H1 (cell line): ENCODE measurements at regions not wholly inside any gene's neighbourhood (a gene's known extent, or its start where the extent isn't known, plus 50 kb on each side); places are given as distances from the start of the nearest gene placed in this dataset.

Experiments used
- CTCF ChIA-PET: fragments of 300-600 bp; sonication (Branson Sonifier 250); formaldehyde crosslinking; loops from one replicate; lab custom pipeline; 2021; ENCODE audit not compliant: partially characterized antibody; lab: Charles Lee
- POLR2A ChIA-PET: fragments of 300-600 bp; sonication (Branson Sonifier 250); formaldehyde crosslinking; loops from one replicate; lab custom pipeline; 2021; ENCODE audit warnings: inconsistent platforms; ENCODE audit not compliant: partially characterized antibody; lab: Charles Lee
- DNase-seq, 2 experiments: peaks; one replicate each; pipeline versions ENCODE4 v3.0.0 to v3.0.0-alpha.2; 2010 to 2022; ENCODE audit warnings: low spot score in 2 of 2, low read depth in 1 of 2, mixed read lengths in 1 of 2
- FAIRE-seq: peaks from 2 replicates; lab custom pipeline; 2011; peaks lifted over from hg19 to GRCh38; lab: Jason Lieb, UNC
- H2AFZ ChIP-seq: 2 replicates; pipeline ENCODE4 v1.8.1; 2012; ENCODE audit warnings: low read length, inconsistent platforms
- H2AK5ac ChIP-seq: 2 replicates; pipeline ENCODE4 v1.6.1; 2013; ENCODE audit warnings: low read depth, low read length
- H2BK120ac ChIP-seq: replicated peaks from 2 replicates; pipeline ENCODE3; 2013; ENCODE audit warnings: low read depth, low read length, inconsistent platforms
- H2BK12ac ChIP-seq: 2 replicates; pipeline ENCODE4 v1.6.1; 2013; ENCODE audit warnings: low read depth, low read length
- H2BK15ac ChIP-seq: 2 replicates; pipeline ENCODE4 v1.6.1; 2013; ENCODE audit warnings: low read length
- H2BK20ac ChIP-seq: 2 replicates; pipeline ENCODE4 v1.6.1; 2013; ENCODE audit warnings: low read length
- H2BK5ac ChIP-seq: 2 replicates; pipeline ENCODE4 v1.6.1; 2013; ENCODE audit warnings: low read depth, low read length
- H3K14ac ChIP-seq: 2 replicates; pipeline ENCODE4 v1.6.1; 2013; ENCODE audit warnings: inconsistent platforms; ENCODE audit not compliant: insufficient read length
- H3K18ac ChIP-seq: 2 replicates; pipeline ENCODE4 v1.6.1; 2013; ENCODE audit warnings: low read length; ENCODE audit errors: extremely low read depth
- H3K23ac ChIP-seq: 2 replicates; pipeline ENCODE4 v1.6.1; 2013; ENCODE audit warnings: inconsistent platforms; ENCODE audit not compliant: insufficient read length
- H3K23me2 ChIP-seq: 2 replicates; pipeline ENCODE4 v1.6.1; 2013; ENCODE audit warnings: low read depth, low read length
- H3K27ac ChIP-seq: 2 replicates; pipeline ENCODE4 v1.6.1; 2011; ENCODE audit warnings: low read depth, low read length, inconsistent platforms
- H3K27me3 ChIP-seq, 4 experiments: replicated peaks in 1 of 4; 1 replicate in 1 of 4; 2 replicates in 3 of 4; pipeline versions ENCODE4 v1.6.1 to v1.8.1; 2011 to 2013; ENCODE audit warnings: low read length in 3 of 4, mild to moderate bottlenecking in 3 of 4, inconsistent platforms in 2 of 4, mixed read lengths in 2 of 4, moderate library complexity in 1 of 4; ENCODE audit not compliant: control insufficient read depth in 3 of 4, insufficient read depth in 3 of 4; ENCODE audit errors: extremely low read depth in 1 of 4
- H3K36me3 ChIP-seq, 4 experiments: 2 replicates each; pipeline versions ENCODE4 v1.6.1 to v1.8.1; 2011 to 2013; ENCODE audit warnings: mild to moderate bottlenecking in 4 of 4, low read length in 3 of 4, moderate library complexity in 2 of 4, control low read depth in 1 of 4, inconsistent platforms in 1 of 4; ENCODE audit not compliant: insufficient read depth in 4 of 4, control insufficient read depth in 2 of 4
- H3K4ac ChIP-seq: replicated peaks from 2 replicates; pipeline ENCODE3; 2013; ENCODE audit warnings: low read length, low read depth, mixed read lengths, inconsistent platforms; ENCODE audit not compliant: insufficient read length
- H3K4me1 ChIP-seq, 4 experiments: replicated peaks in 1 of 4; 1 replicate in 1 of 4; 2 replicates in 3 of 4; pipeline versions ENCODE4 v1.6.1 to v1.8.1; 2011 to 2013; ENCODE audit warnings: low read length in 3 of 4, inconsistent platforms in 2 of 4, mixed read lengths in 1 of 4; ENCODE audit not compliant: insufficient read depth in 4 of 4, control insufficient read depth in 3 of 4
- H3K4me2 ChIP-seq, 2 experiments: 2 replicates each; pipeline versions ENCODE4 v1.6.1 to v1.8.1; 2011 to 2013; ENCODE audit warnings: low read depth in 2 of 2, low read length in 2 of 2, control low read depth in 1 of 2, inconsistent platforms in 1 of 2, mild to moderate bottlenecking in 1 of 2; ENCODE audit not compliant: insufficient read depth in 1 of 2
- H3K4me3 ChIP-seq, 4 experiments: fragments of 200-600, 300-600 bp in 1 of 4; sonication (generic), shearing (Covaris generic), sonication (Bioruptor Twin) in 1 of 4; 2 replicates each; pipeline versions ENCODE4 v1.5.1 to v1.8.1; 2011 to 2016; ENCODE audit warnings: low read length in 4 of 4, low read depth in 3 of 4, control low read depth in 2 of 4, inconsistent platforms in 2 of 4, mild to moderate bottlenecking in 2 of 4, mixed read lengths in 1 of 4, moderate library complexity in 1 of 4; ENCODE audit not compliant: insufficient read depth in 2 of 4; ENCODE audit errors: extremely low read depth in 1 of 4
- H3K56ac ChIP-seq: replicated peaks from 2 replicates; pipeline ENCODE3; 2013; ENCODE audit warnings: low read depth, mild to moderate bottlenecking, mixed read lengths, low read length, inconsistent platforms; ENCODE audit not compliant: insufficient read length
- H3K79me1 ChIP-seq: 2 replicates; pipeline ENCODE4 v1.6.1; 2013; ENCODE audit warnings: low read depth, low read length, control low read depth
- H3K79me2 ChIP-seq, 2 experiments: 2 replicates each; pipeline versions ENCODE4 v1.6.1 to v1.8.1; 2012 to 2013; ENCODE audit warnings: low read length in 2 of 2, mild to moderate bottlenecking in 2 of 2, inconsistent platforms in 1 of 2; ENCODE audit not compliant: insufficient read depth in 2 of 2, control insufficient read depth in 1 of 2
- H3K9ac ChIP-seq, 4 experiments: replicated peaks in 1 of 4; 1 replicate in 1 of 4; 2 replicates in 3 of 4; pipeline versions ENCODE4 v1.6.1 to v1.8.1; 2011 to 2013; ENCODE audit warnings: low read depth in 3 of 4, low read length in 3 of 4, control low read depth in 2 of 4, mild to moderate bottlenecking in 2 of 4, moderate library complexity in 2 of 4, inconsistent platforms in 1 of 4; ENCODE audit errors: extremely low read depth in 1 of 4
- H3K9me3 ChIP-seq, 2 experiments: 2 replicates each; pipeline versions ENCODE4 v1.6.1 to v1.8.1; 2012 to 2013; ENCODE audit warnings: mild to moderate bottlenecking in 2 of 2, moderate library complexity in 2 of 2, control low read depth in 1 of 2, inconsistent platforms in 1 of 2, low read depth in 1 of 2, low read length in 1 of 2, mixed read lengths in 1 of 2; ENCODE audit not compliant: insufficient read depth in 2 of 2
- H4K20me1 ChIP-seq, 2 experiments: replicated peaks in 1 of 2; 2 replicates each; pipeline versions ENCODE3 to v1.8.1; 2011 to 2013; ENCODE audit warnings: inconsistent platforms in 2 of 2, low read length in 2 of 2, mild to moderate bottlenecking in 1 of 2; ENCODE audit not compliant: insufficient read depth in 2 of 2, control insufficient read depth in 1 of 2
- H4K5ac ChIP-seq: 2 replicates; pipeline ENCODE4 v1.6.1; 2013; ENCODE audit warnings: low read length, low read depth, mixed read lengths, inconsistent platforms; ENCODE audit not compliant: insufficient read length
- H4K8ac ChIP-seq: 2 replicates; pipeline ENCODE4 v1.8.0; 2013; ENCODE audit warnings: mild to moderate bottlenecking, moderate library complexity, low read length, inconsistent platforms; ENCODE audit not compliant: insufficient read depth; ENCODE audit errors: extremely low read depth
- H4K91ac ChIP-seq: replicated peaks from 2 replicates; pipeline ENCODE3; 2013; ENCODE audit warnings: low read length, mixed read lengths, inconsistent platforms; ENCODE audit not compliant: insufficient read length
- BCL11A ChIP-seq, 2 experiments: IDR thresholded peaks; one replicate each; pipeline ENCODE4 v1.6.1; 2011; ENCODE audit warnings: low read depth in 2 of 2, low read length in 2 of 2, mild to moderate bottlenecking in 2 of 2
- CTBP2 ChIP-seq: IDR thresholded peaks from 2 replicates; pipeline ENCODE4 v1.7.0; 2011; ENCODE audit warnings: borderline replicate concordance, mild to moderate bottlenecking, moderate library complexity, mixed read lengths, low read length; ENCODE audit not compliant: insufficient read depth, insufficient read length
- CTCF ChIP-seq, 3 experiments: IDR thresholded peaks; 1 replicate in 2 of 3; 2 replicates in 1 of 3; pipeline versions ENCODE4 v1.5.1 to v1.6.1; 2011; ENCODE audit warnings: low read length in 3 of 3, mild to moderate bottlenecking in 3 of 3, inconsistent platforms in 2 of 3, low read depth in 1 of 3, moderate library complexity in 1 of 3; ENCODE audit not compliant: insufficient read depth in 1 of 3; ENCODE audit errors: control extremely low read depth in 1 of 3
- MAX ChIP-seq: IDR thresholded peaks from 2 replicates; pipeline ENCODE4 v1.6.1; 2012; ENCODE audit warnings: inconsistent platforms
- RAD21 ChIP-seq, 2 experiments: IDR thresholded peaks in 1 of 2; conservative IDR thresholded peaks in 1 of 2; 2 replicates each; pipeline ENCODE4 v1.6.1; 2011; ENCODE audit warnings: low read depth in 2 of 2, low read length in 2 of 2, improper control_type of control experiment in 1 of 2, inconsistent platforms in 1 of 2, mild to moderate bottlenecking in 1 of 2, moderate library complexity in 1 of 2
- SAP30 ChIP-seq: fragments of 300-600 bp; sonication (generic); IDR thresholded peaks from 2 replicates; pipeline ENCODE4 v1.7.1; 2012; ENCODE audit warnings: low read length, moderate library complexity, mild to moderate bottlenecking, inconsistent platforms; ENCODE audit not compliant: insufficient read depth, insufficient replicate concordance
- TBP ChIP-seq: IDR thresholded peaks from 2 replicates; pipeline ENCODE4 v1.6.1; 2011; ENCODE audit warnings: low read depth, low read length, improper control_type of control experiment
- WGBS, 2 experiments: shearing (Covaris generic) in 1 of 2; methylation state at CpG; one replicate each; pipeline versions ENCODE4 v1.1.6 to v1.1.7; 2013 to 2015; ENCODE audit warnings: low lambda C conversion rate in 2 of 2, mixed read lengths in 2 of 2, inconsistent platforms in 1 of 2, low coverage in 1 of 2, missing lambda C conversion rate in 1 of 2; ENCODE audit not compliant: insufficient replicate concordance in 2 of 2, insufficient coverage in 1 of 2, insufficient read length in 1 of 2; ENCODE audit errors: extremely low coverage in 1 of 2, missing lambda C conversion rate in 1 of 2; 5-methylcytosine and 5-hydroxymethylcytosine counted together
- TF ChIP-seq, protein P1 (sequence below): IDR thresholded peaks from 2 replicates; pipeline ENCODE4 v1.6.1; 2011; ENCODE audit warnings: low read length, improper control_type of control experiment

DNA sequence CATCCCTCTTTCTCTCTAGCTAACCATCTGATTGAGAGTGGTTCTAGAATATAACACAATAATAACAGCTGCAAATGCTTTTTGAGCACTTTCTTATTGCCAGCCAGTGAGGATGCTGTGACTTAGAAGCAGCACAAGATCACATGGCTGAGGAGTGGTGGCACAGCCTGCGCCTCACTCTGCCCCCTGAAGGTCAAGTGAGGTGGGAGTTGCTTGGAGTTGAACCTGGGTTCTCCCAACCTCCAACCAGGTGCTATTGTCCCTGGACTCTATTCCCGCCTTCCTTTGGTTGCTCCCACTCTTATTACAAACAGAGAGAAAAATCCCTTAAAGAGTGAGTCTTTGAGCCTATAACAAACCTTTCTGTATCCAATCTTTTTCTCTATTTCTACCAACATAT lies 280.3 kb upstream of the PODXL start:
- no peak overlapping the region for H2AFZ ChIP-seq
- H3K27ac ChIP-seq = no peak overlapping the region
- H2BK120ac ChIP-seq = no peak overlapping the region
- no peak overlapping the region for H3K4me3 ChIP-seq
- H4K8ac ChIP-seq = no peak overlapping the region
- no peaks in the 10 kb centered on the region for H3K79me2 ChIP-seq
- no peaks in the 10 kb centered on the region for H3K27me3 ChIP-seq
- H3K23me2 ChIP-seq = no peaks in the 10 kb centered on the region
- CTCF ChIA-PET = interaction anchor here (0.5 to 3.2 kb wide), 11 partner anchors 10 to 528 kb away, joined by 3 to 26 read pairs (median 6); no protein-coding TSS in a partner anchor
- no peaks in the 10 kb centered on the region for H3K4me1 ChIP-seq
- no peak overlapping the region for H3K4ac ChIP-seq
- H3K79me1 ChIP-seq = no peaks in the 10 kb centered on the region
- no peaks in the 10 kb centered on the region for H4K20me1 ChIP-seq
- no peak overlapping the region for H2BK15ac ChIP-seq
- no peak overlapping the region for H2BK20ac ChIP-seq
- H3K9me3 ChIP-seq = no peaks in the 10 kb centered on the region
- H3K9ac ChIP-seq = no peak overlapping the region
- H3K18ac ChIP-seq = no peak overlapping the region
- H3K4me2 ChIP-seq = no peak overlapping the region
- no peak overlapping the region for H2AK5ac ChIP-seq
- WGBS, 2 experiments = 50% methylated on average over 2 of the region's 2 CpGs; no CpG with 5 or more reads in 1 of the 2 experiments
- no peaks in the 10 kb centered on the region for H3K36me3 ChIP-seq
- H4K91ac ChIP-seq = no peak overlapping the region
- no peak overlapping the region for H3K14ac ChIP-seq
- peak; percentile 86 for FAIRE-seq
- no peak overlapping the region for H3K56ac ChIP-seq
- no peak overlapping the region for H2BK5ac ChIP-seq
- peak in 1 of 2 experiments; percentile 29 for DNase-seq
- POLR2A ChIA-PET = no interaction called here
- no peak overlapping the region for H3K23ac ChIP-seq
- no peak overlapping the region for H4K5ac ChIP-seq
- H2BK12ac ChIP-seq = no peak overlapping the region
- peak; percentile 81 for TF ChIP-seq MAX
- TF ChIP-seq SAP30 = no peak
- no peak for TF ChIP-seq TBP
- no peak for TF ChIP-seq CTBP2
- TF ChIP-seq CTCF (IDR thresholded peaks at IDR 0.05; ENCODE audit: control extremely low read depth in 1 of 3, insufficient read depth in 1 of 3, low read depth in 1 of 3, low read length in 3 of 3) = peak; percentile 67 to 84 (median 75)
- TF ChIP-seq BCL11A (IDR thresholded peaks at IDR 0.05; ENCODE audit: low read depth in 2 of 2, low read length in 2 of 2) = no peak
- peak; percentile 49 to 65; a peak in 3 of 4 replicates for TF ChIP-seq RAD21 (IDR thresholded peaks at IDR 0.05 in 1 of 2, conservative IDR thresholded peaks at IDR 0.05 in 1 of 2; ENCODE audit: low read depth in 2 of 2, low read length in 2 of 2)
- TF ChIP-seq, protein P1, sequence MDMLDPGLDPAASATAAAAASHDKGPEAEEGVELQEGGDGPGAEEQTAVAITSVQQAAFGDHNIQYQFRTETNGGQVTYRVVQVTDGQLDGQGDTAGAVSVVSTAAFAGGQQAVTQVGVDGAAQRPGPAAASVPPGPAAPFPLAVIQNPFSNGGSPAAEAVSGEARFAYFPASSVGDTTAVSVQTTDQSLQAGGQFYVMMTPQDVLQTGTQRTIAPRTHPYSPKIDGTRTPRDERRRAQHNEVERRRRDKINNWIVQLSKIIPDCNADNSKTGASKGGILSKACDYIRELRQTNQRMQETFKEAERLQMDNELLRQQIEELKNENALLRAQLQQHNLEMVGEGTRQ = 0 out of 2 replicates have a peak, but pooled peaks have one; percentile 37
